Neutrophil (primary cell): ENCODE measurements at regions not wholly inside any gene's neighbourhood (a gene's known extent, or its start where the extent isn't known, plus 50 kb on each side); places are given as distances from the start of the nearest gene placed in this dataset.

Experiments
- H3K27ac ChIP-seq: fragments of 200-600 bp; sonication (generic); 2 replicates; pipeline ENCODE4 v1.5.1; 2016; ENCODE audit warnings: mild to moderate bottlenecking, moderate library complexity
- H3K27me3 ChIP-seq: fragments of 200-600 bp; sonication (generic); 2 replicates; pipeline ENCODE4 v1.6.0; 2016; ENCODE audit warnings: mild to moderate bottlenecking
- H3K36me3 ChIP-seq: fragments of 200-600 bp; sonication (generic); 2 replicates; pipeline ENCODE4 v1.5.1; 2017
- H3K4me1 ChIP-seq, 2 experiments: fragments of 200-600 bp in 1 of 2; sonication (generic) in 1 of 2; 1 replicate in 1 of 2; 2 replicates in 1 of 2; pipeline versions ENCODE4 v1.5.1 to v1.6.1; 2013 to 2016; ENCODE audit warnings: low read depth in 1 of 2, low read length in 1 of 2, mild to moderate bottlenecking in 1 of 2, moderate library complexity in 1 of 2; ENCODE audit not compliant: control insufficient read depth in 1 of 2, insufficient read depth in 1 of 2
- H3K4me3 ChIP-seq, 2 experiments: fragments of 200-600 bp in 1 of 2; sonication (generic) in 1 of 2; 1 replicate in 1 of 2; 2 replicates in 1 of 2; pipeline ENCODE4 v1.5.1; 2013 to 2016; ENCODE audit warnings: low read depth in 1 of 2, low read length in 1 of 2, mild to moderate bottlenecking in 1 of 2, moderate library complexity in 1 of 2
- H3K9me3 ChIP-seq: fragments of 200-600 bp; sonication (generic); 2 replicates; pipeline ENCODE4 v1.5.1; 2016
- CTCF ChIP-seq: fragments of 200-600 bp; sonication (generic); IDR thresholded peaks from 2 replicates; pipeline ENCODE4 v1.5.1; 2016; ENCODE audit warnings: antibody characterized with exemption

- no peak overlapping the region for H3K27ac ChIP-seq
- TF ChIP-seq CTCF, result no peak
- no peak overlapping the region for H3K4me3 ChIP-seq
Measured at GRCh38 chr22:49716441-49716840, 111.2 kb downstream of the BRD1 start.

GRCh38 chr22:49715450-49715849 lies 112.2 kb downstream of the BRD1 start:
- TF ChIP-seq CTCF, result no peak
- Histone ChIP-seq H3K4me1 (no peaks in the 10 kb centered on the region), H3K27me3 (peaks cover 48% of the 10 kb centered on the region), H3K9me3 (no peaks in the 10 kb centered on the region), H3K27ac (no peak overlapping the region), H3K36me3 (no peaks in the 10 kb centered on the region), H3K4me3 (no peak overlapping the region)

More at GRCh38 chr22:49716441-49716840, 111.2 kb downstream of the BRD1 start:
- no peaks in the 10 kb centered on the region for H3K36me3 ChIP-seq
- H3K27me3 ChIP-seq, result peaks cover 45% of the 10 kb centered on the region
- H3K9me3 ChIP-seq, result no peaks in the 10 kb centered on the region
- no peaks in the 10 kb centered on the region for H3K4me1 ChIP-seq

- no peak overlapping the region for H3K27ac ChIP-seq
- no peak overlapping the region for H3K4me3 ChIP-seq
- peaks cover 44% of the 10 kb centered on the region for H3K27me3 ChIP-seq
- TF ChIP-seq CTCF, result no peak
- no peaks in the 10 kb centered on the region for H3K36me3 ChIP-seq
- H3K4me1 ChIP-seq, result no peaks in the 10 kb centered on the region
- H3K9me3 ChIP-seq, result no peaks in the 10 kb centered on the region
Measured at GRCh38 chr22:49713003-49713402, 114.7 kb downstream of the BRD1 start.

GRCh38 chr22:49712195-49712791 lies 115.4 kb downstream of the BRD1 start:
- Histone ChIP-seq H3K4me3 (no peak overlapping the region), H3K27me3 (peaks cover 51% of the 10 kb centered on the region), H3K27ac (no peak overlapping the region), H3K36me3 (no peaks in the 10 kb centered on the region), H3K9me3 (no peaks in the 10 kb centered on the region), H3K4me1 (no peaks in the 10 kb centered on the region)
- no peak for TF ChIP-seq CTCF

- Histone ChIP-seq H3K27me3 (peaks cover 67% of the 10 kb centered on the region), H3K9me3 (no peaks in the 10 kb centered on the region), H3K27ac (no peak overlapping the region), H3K4me1 (no peaks in the 10 kb centered on the region), H3K4me3 (no peak overlapping the region), H3K36me3 (no peaks in the 10 kb centered on the region)
- TF ChIP-seq CTCF, result no peak
Measured at GRCh38 chr22:49710746-49711145, 116.9 kb downstream of the BRD1 start.
